DOHH2 (cell line): ENCODE measurements at regions not wholly inside any gene's neighbourhood (a gene's known extent, or its start where the extent isn't known, plus 50 kb on each side); places are given as distances from the start of the nearest gene placed in this dataset.

Experiments used
- H3F3A ChIP-seq: fragments of 200-600 bp; sonication (generic), shearing (Covaris generic); 2 replicates; pipeline ENCODE4 v1.6.0; 2016; ENCODE audit warnings: antibody characterized with exemption, mild to moderate bottlenecking; ENCODE audit not compliant: control insufficient read depth, insufficient read depth
- H3K27ac ChIP-seq: fragments of 200-600 bp; sonication (generic); 2 replicates; pipeline ENCODE4 v1.5.1; 2014; ENCODE audit warnings: low read depth, mild to moderate bottlenecking, low read length, moderate library complexity
- H3K27me3 ChIP-seq: fragments of 200-600 bp; sonication (generic); 2 replicates; pipeline ENCODE4 v1.6.1; 2014; ENCODE audit warnings: mild to moderate bottlenecking, low read length, mixed read lengths; ENCODE audit not compliant: control insufficient read depth
- H3K36me3 ChIP-seq: fragments of 200-600 bp; sonication (generic); 2 replicates; pipeline ENCODE4 v1.6.1; 2014; ENCODE audit warnings: mild to moderate bottlenecking, low read length, moderate library complexity, mixed read lengths; ENCODE audit not compliant: control insufficient read depth
- H3K4me1 ChIP-seq: fragments of 200-600 bp; sonication (generic); 2 replicates; pipeline ENCODE4 v1.6.1; 2014; ENCODE audit warnings: mild to moderate bottlenecking, low read length, mixed read lengths; ENCODE audit not compliant: control insufficient read depth
- H3K4me2 ChIP-seq: fragments of 200-600 bp; sonication (generic); 2 replicates; pipeline ENCODE4 v1.6.0; 2014; ENCODE audit warnings: mild to moderate bottlenecking, low read length, moderate library complexity
- H3K4me3 ChIP-seq: fragments of 200-600 bp; sonication (generic); 2 replicates; pipeline ENCODE4 v1.5.1; 2014; ENCODE audit warnings: mild to moderate bottlenecking, low read length, mixed read lengths
- H3K79me2 ChIP-seq: fragments of 200-600 bp; sonication (generic); 2 replicates; pipeline ENCODE4 v1.6.1; 2014; ENCODE audit warnings: mild to moderate bottlenecking, low read length, mixed read lengths; ENCODE audit not compliant: control insufficient read depth
- H3K9me2 ChIP-seq: fragments of 200-600 bp; sonication (generic); replicated peaks from 2 replicates; pipeline ENCODE4 v1.6.1; 2014; ENCODE audit warnings: mild to moderate bottlenecking, low read length, mixed read lengths; ENCODE audit not compliant: control insufficient read depth
- H3K9me3 ChIP-seq: fragments of 200-600 bp; sonication (generic); 2 replicates; pipeline ENCODE4 v1.6.1; 2014; ENCODE audit warnings: antibody characterized with exemption, low read length, mixed read lengths; ENCODE audit not compliant: control insufficient read depth, insufficient read depth
- H4K20me1 ChIP-seq: fragments of 200-600 bp; sonication (generic); 2 replicates; pipeline ENCODE4 v1.6.0; 2014; ENCODE audit warnings: low read depth, mild to moderate bottlenecking, antibody characterized with exemption, low read length, moderate library complexity; ENCODE audit not compliant: control insufficient read depth, insufficient read depth
- EZH2phosphoT487 ChIP-seq: fragments of 200-600 bp; sonication (generic); IDR thresholded peaks from 2 replicates; pipeline ENCODE4 v1.6.1; 2017; ENCODE audit warnings: borderline replicate concordance, mild to moderate bottlenecking, antibody characterized with exemption, low read length, moderate library complexity, mixed read lengths
- TF ChIP-seq, protein P1 (sequence below): fragments of 200-600 bp; sonication (generic); IDR thresholded peaks from one replicate; pipeline ENCODE4 v1.5.1; 2014; ENCODE audit warnings: antibody characterized with exemption, mild to moderate bottlenecking, low read depth, low read length; ENCODE audit not compliant: poor library complexity, severe bottlenecking

DNA sequence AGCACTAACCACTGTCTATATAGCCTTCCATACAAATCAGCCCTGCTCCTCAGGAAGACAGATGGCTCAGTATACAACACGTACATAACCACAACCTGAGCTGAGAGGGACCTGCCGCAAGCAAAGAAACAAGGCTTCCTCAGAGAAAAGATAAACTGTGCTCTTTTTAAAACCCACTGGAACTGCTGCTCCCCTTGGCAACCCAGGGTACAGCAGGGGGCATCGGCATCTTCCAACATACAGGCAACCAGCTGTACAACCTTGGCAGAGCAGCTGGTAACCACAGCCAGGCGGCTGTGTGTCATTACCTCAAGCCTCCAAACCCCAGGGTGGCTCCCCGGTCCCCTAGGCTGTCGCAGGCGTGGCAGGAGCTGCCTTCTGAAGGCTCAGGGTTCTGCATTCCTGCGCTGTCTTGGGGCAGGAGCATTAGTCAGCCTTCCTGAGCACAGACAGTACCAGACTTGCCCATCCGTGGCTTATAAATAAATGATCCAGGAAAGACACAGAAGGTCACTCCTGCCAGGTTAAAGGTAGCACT, 249.5 kb downstream of the ADGRG6 start:
- Histone ChIP-seq H3K9me3 (no peaks in the 10 kb centered on the region), H3K79me2 (no peaks in the 10 kb centered on the region), H3K36me3 (no peaks in the 10 kb centered on the region), H3K4me2 (no peak overlapping the region), H3K4me1 (no peaks in the 10 kb centered on the region), H3K27ac (no peak overlapping the region), H3K9me2 (no peaks in the 10 kb centered on the region), H3K4me3 (no peak overlapping the region), H3F3A (no peaks in the 10 kb centered on the region), H3K27me3 (no peaks in the 10 kb centered on the region), H4K20me1 (no peaks in the 10 kb centered on the region)
- TF ChIP-seq EZH2phosphoT487: no peak
- TF ChIP-seq, protein P1, sequence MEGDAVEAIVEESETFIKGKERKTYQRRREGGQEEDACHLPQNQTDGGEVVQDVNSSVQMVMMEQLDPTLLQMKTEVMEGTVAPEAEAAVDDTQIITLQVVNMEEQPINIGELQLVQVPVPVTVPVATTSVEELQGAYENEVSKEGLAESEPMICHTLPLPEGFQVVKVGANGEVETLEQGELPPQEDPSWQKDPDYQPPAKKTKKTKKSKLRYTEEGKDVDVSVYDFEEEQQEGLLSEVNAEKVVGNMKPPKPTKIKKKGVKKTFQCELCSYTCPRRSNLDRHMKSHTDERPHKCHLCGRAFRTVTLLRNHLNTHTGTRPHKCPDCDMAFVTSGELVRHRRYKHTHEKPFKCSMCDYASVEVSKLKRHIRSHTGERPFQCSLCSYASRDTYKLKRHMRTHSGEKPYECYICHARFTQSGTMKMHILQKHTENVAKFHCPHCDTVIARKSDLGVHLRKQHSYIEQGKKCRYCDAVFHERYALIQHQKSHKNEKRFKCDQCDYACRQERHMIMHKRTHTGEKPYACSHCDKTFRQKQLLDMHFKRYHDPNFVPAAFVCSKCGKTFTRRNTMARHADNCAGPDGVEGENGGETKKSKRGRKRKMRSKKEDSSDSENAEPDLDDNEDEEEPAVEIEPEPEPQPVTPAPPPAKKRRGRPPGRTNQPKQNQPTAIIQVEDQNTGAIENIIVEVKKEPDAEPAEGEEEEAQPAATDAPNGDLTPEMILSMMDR: no peak

DNA sequence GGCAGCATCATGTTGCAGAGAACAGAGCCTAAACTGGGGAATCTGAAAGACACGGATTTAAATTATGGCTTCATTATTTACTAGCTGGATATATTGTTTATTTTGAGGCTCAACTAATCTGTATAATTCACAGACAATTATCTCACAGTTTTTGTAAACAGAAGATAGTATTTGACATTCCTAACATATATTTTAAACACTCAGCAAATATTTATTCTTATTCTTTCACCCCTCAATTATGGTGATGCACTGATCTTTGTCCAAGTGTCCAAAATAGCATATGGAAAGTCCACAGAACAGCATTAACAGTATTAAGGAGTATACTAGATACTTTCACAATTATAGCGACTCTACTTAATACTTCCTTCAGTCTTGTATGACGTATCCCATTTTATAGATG, 257.0 kb downstream of the ADGRG6 start:
- Histone ChIP-seq H3K4me2 (no peak overlapping the region), H3K27me3 (no peaks in the 10 kb centered on the region), H3K9me2 (no peaks in the 10 kb centered on the region), H3K36me3 (no peaks in the 10 kb centered on the region), H3K27ac (no peak overlapping the region), H4K20me1 (no peaks in the 10 kb centered on the region), H3K4me3 (no peak overlapping the region), H3K79me2 (no peaks in the 10 kb centered on the region), H3K9me3 (no peaks in the 10 kb centered on the region), H3F3A (no peaks in the 10 kb centered on the region), H3K4me1 (no peaks in the 10 kb centered on the region)
- TF ChIP-seq, protein P1: no peak
- TF ChIP-seq EZH2phosphoT487: no peak

DNA sequence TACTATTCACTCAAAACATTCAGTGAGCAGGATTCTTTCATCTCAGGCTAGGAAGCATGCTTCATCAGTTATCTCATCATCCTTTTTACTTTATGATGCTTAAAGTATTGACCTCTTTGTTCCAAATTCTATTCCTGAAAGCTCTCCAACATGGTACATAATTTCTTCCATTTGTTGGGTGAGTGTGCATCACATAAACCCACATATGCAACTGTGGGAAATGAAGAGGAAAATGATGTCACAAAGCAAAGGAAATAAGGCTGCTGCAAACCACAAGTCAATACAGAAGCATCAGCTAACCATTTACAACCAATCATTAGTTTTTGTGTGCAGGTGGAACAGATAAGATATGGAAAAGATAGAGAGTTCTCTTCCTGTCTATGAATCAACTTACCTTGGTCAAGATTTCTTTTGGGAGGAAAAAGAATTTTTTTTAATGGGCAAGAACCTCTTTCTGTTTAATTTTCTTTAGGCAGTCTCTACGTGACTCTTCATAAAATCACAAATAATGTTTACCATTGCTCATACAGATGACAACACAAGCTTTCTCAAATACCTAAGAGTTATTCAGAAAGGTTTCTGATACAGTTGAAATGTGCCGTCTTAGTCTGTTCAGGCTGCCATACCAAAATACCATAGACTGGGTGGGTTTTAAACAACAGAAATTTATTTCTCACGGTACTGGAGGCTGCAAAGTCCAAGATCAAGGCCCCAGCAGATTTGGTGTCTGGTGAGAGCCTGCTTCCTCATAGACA, 259.9 kb downstream of the ADGRG6 start:
- no peaks in the 10 kb centered on the region for H3K79me2 ChIP-seq
- no peaks in the 10 kb centered on the region for H4K20me1 ChIP-seq
- no peak overlapping the region for H3K4me2 ChIP-seq
- H3F3A ChIP-seq: no peaks in the 10 kb centered on the region
- no peak overlapping the region for H3K4me3 ChIP-seq
- no peaks in the 10 kb centered on the region for H3K36me3 ChIP-seq
- H3K27ac ChIP-seq: no peak overlapping the region
- TF ChIP-seq EZH2phosphoT487: no peak
- TF ChIP-seq, protein P1: no peak
- no peaks in the 10 kb centered on the region for H3K27me3 ChIP-seq
- H3K4me1 ChIP-seq: no peaks in the 10 kb centered on the region
- no peaks in the 10 kb centered on the region for H3K9me3 ChIP-seq
- H3K9me2 ChIP-seq: no peaks in the 10 kb centered on the region
